ENCODE measurements at regions not wholly inside any gene's neighbourhood (a gene's known extent, or its start where the extent isn't known, plus 50 kb on each side); places are given as distances from the start of the nearest gene placed in this dataset.

DNA sequence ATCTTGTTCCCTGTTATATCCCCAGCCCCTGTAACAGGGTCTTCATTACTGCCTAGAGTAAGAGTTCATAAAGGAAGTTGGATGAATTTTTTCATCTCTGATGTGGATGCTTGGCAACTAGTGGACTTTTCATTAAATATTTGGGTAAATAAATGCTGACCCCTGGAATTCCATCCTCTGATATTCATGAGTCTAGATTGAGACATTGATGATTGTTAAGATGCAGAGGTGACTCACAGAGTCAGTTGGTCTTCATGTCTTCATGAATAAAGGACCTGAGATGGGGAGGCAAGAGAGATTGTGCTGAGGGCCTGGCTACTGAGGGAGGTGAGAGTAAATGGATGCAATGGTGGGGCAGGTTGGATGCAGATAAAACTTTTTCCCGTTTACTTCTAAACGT, 132.7 kb upstream of the NT5C1B start:
- DNase-seq (ENCODE audit: low spot score) (no peak), FAIRE-seq (no peak), ATAC-seq (no peak)
- H3K79me2 ChIP-seq (ENCODE audit: insufficient read depth, low read length), result no peaks in the 10 kb centered on the region
- in situ Hi-C loops (cut with HindIII; ENCODE audit: extremely low pct_ligation_motif_present, low pct_unique_long_range_greater_than_20kb), result no loop called here
- BruUV-seq (replicated peaks), result no TSS peak
- no peaks in the 10 kb centered on the region for H3K4me1 ChIP-seq (ENCODE audit: insufficient read depth, low read length)
- H3K36me3 ChIP-seq (replicated peaks in 1 of 2; ENCODE audit: control insufficient read depth in 1 of 2, insufficient read depth in 2 of 2, low read length in 2 of 2), result no peaks in the 10 kb centered on the region
- H3K9ac ChIP-seq (ENCODE audit: insufficient read depth, low read depth, low read length), result no peak overlapping the region
- H3K27me3 ChIP-seq (ENCODE audit: control insufficient read depth in 1 of 2, insufficient read depth in 2 of 2, low read length in 2 of 2), result no peaks in the 10 kb centered on the region
- H3K27ac ChIP-seq (ENCODE audit: extremely low read length, insufficient read depth, low read length), result no peak overlapping the region
- intact Hi-C loops (cut with micrococcal nuclease; ENCODE audit: unreplicated experiment), result no loop called here
- no peak overlapping the region for H3K4me2 ChIP-seq (ENCODE audit: low read depth, low read length)
- no peak for TF ChIP-seq NR2F2 (IDR thresholded peaks at IDR 0.05; ENCODE audit: borderline replicate concordance, low read depth)
- 0 out of 4 replicates have a peak, but pooled peaks of 1 of the 2 experiments have one; percentile 14 for TF ChIP-seq MAFK (conservative IDR thresholded peaks at IDR 0.05 in 1 of 2, IDR thresholded peaks at IDR 0.05 in 1 of 2; ENCODE audit: low read length in 2 of 2)
- no peak for TF ChIP-seq MXD4 (CRISPR knock-in tag; IDR thresholded peaks at IDR 0.05)
- TF ChIP-seq RARA (CRISPR knock-in tag; IDR thresholded peaks at IDR 0.05), result no peak
- no peak for TF ChIP-seq TOPORS (CRISPR knock-in tag; IDR thresholded peaks at IDR 0.05)
- ChIA-PET POLR2A (no interaction called here), CTCF (ENCODE audit: low intra/inter-chr PET ratio, low total read pairs) (no interaction called here)
- no peaks in the 10 kb centered on the region for H4K20me1 ChIP-seq (ENCODE audit: insufficient read depth, low read length)
- 51% methylated on average over 2 of the region's 2 CpGs for WGBS (ENCODE audit: low lambda C conversion rate)
- no peak overlapping the region for H2AFZ ChIP-seq (ENCODE audit: low read length)
- H3K9me3 ChIP-seq (ENCODE audit: low read length), result no peaks in the 10 kb centered on the region
- H3K4me3 ChIP-seq (replicated peaks in 1 of 3; ENCODE audit: insufficient read depth in 1 of 3, low read depth in 2 of 3, low read length in 3 of 3), result no peak overlapping the region

DNA sequence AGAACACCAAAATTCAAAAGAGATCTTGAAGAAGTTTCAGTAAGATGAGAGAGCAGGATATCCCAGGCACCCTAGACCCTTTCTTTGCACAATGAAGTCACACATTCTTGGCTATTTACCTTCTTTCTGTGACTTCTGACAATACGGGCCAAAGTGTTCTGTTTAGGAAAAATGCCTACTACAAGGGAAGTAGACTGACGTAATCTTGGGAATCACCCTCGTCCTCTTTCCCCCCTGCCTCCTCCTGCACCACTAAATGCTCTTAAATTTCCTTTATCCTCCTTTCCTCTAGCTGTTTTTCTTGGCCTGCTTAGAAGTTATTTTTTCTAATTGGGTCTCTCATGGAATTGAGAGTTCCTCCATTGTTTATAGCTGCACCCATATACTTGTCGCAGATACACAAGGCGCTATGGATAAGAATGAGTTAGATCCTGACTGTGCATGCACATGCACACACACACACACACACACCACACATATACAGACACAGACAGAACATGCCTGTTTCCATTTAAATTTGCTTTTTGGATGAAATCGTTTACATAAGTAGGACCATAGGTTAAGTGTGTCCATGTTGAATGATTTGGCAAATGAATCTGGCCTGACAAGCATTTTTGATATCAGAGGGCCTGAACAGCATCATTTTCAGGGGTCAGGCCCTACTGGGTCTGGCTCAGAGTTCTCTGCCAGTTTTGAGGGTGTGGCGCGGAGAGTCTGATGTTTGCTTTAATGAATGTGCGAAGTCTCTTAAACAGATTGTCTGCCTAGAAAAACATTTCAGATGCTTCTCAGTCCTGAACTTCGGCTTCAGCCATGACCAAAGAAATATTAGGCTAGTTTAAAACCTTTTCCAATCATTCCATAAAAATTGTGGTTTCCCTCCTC, 131.9 kb upstream of the NT5C1B start:
- FAIRE-seq (no peak), DNase-seq (ENCODE audit: low spot score) (no peak), ATAC-seq (no peak)
- no peaks in the 10 kb centered on the region for H3K27me3 ChIP-seq (ENCODE audit: control insufficient read depth in 1 of 2, insufficient read depth in 2 of 2, low read length in 2 of 2)
- H3K4me1 ChIP-seq (ENCODE audit: insufficient read depth, low read length), result no peaks in the 10 kb centered on the region
- intact Hi-C loops (cut with micrococcal nuclease; ENCODE audit: unreplicated experiment) (no loop called here), in situ Hi-C loops (cut with HindIII; ENCODE audit: extremely low pct_ligation_motif_present, low pct_unique_long_range_greater_than_20kb) (no loop called here)
- no peak overlapping the region for H3K27ac ChIP-seq (ENCODE audit: extremely low read length, insufficient read depth, low read length)
- H3K4me3 ChIP-seq (replicated peaks in 1 of 3; ENCODE audit: insufficient read depth in 1 of 3, low read depth in 2 of 3, low read length in 3 of 3), result no peak overlapping the region
- no peak overlapping the region for H2AFZ ChIP-seq (ENCODE audit: low read length)
- H3K9ac ChIP-seq (ENCODE audit: insufficient read depth, low read depth, low read length), result no peak overlapping the region
- H3K9me3 ChIP-seq (ENCODE audit: low read length), result no peaks in the 10 kb centered on the region
- H4K20me1 ChIP-seq (ENCODE audit: insufficient read depth, low read length), result no peaks in the 10 kb centered on the region
- 68% methylated on average over 10 of the region's 10 CpGs for WGBS (ENCODE audit: low lambda C conversion rate)
- CTCF ChIA-PET (ENCODE audit: low intra/inter-chr PET ratio, low total read pairs), result no interaction called here
- no peaks in the 10 kb centered on the region for H3K36me3 ChIP-seq (replicated peaks in 1 of 2; ENCODE audit: control insufficient read depth in 1 of 2, insufficient read depth in 2 of 2, low read length in 2 of 2)
- H3K79me2 ChIP-seq (ENCODE audit: insufficient read depth, low read length), result no peaks in the 10 kb centered on the region
- POLR2A ChIA-PET, result no interaction called here
- H3K4me2 ChIP-seq (ENCODE audit: low read depth, low read length), result no peak overlapping the region
- BruUV-seq (replicated peaks), result no TSS peak
- TF ChIP-seq ZNF605 (CRISPR knock-in tag; IDR thresholded peaks at IDR 0.05), result no peak
- no peak for TF ChIP-seq PLRG1 (conservative IDR thresholded peaks at IDR 0.05)
- no peak for TF ChIP-seq ZHX2 (IDR thresholded peaks at IDR 0.05; ENCODE audit: low read depth)
- no peak for TF ChIP-seq ZHX2 (CRISPR knock-in tag; IDR thresholded peaks at IDR 0.05; ENCODE audit: borderline replicate concordance)
- TF ChIP-seq PHF21A (CRISPR knock-in tag; IDR thresholded peaks at IDR 0.05), result no peak
- TF ChIP-seq PHF5A (CRISPR knock-in tag; IDR thresholded peaks at IDR 0.05; ENCODE audit: low read depth, unreplicated experiment), result no peak
